ENCODE measurements at regions not wholly inside any gene's neighbourhood (a gene's known extent, or its start where the extent isn't known, plus 50 kb on each side); places are given as distances from the start of the nearest gene placed in this dataset.
A peak's percentile ranks its signal among the peaks of the same experiment; 100 is the strongest.

- no peaks in the 10 kb centered on the region for H3K36me3 ChIP-seq
- no peak for TF ChIP-seq CTCF (IDR thresholded peaks at IDR 0.05; ENCODE audit: low read depth, low read length)
- H3K27ac ChIP-seq = no peak overlapping the region
These were observed 84.4 kb upstream of the NANOS1 start for GRCh38 chr10:118944959-118945633.

GRCh38 chr10:118948786-118949185, 80.7 kb upstream of the NANOS1 start:
- Histone ChIP-seq H3K36me3 (no peaks in the 10 kb centered on the region), H3K27me3 (ENCODE audit: insufficient read depth, low read depth, severe bottlenecking) (no peaks in the 10 kb centered on the region), H3K4me3 (ENCODE audit: low read depth, low read length) (no peak overlapping the region), H3K9me3 (ENCODE audit: severe bottlenecking) (no peaks in the 10 kb centered on the region), H3K27ac (peak overlapping the region; percentile 51)
- TF ChIP-seq CTCF (IDR thresholded peaks at IDR 0.05; ENCODE audit: low read depth, low read length) = no peak
- peak; percentile 33 for DNase-seq

More at GRCh38 chr10:118944959-118945633, 84.4 kb upstream of the NANOS1 start:
- Histone ChIP-seq H3K9me3 (ENCODE audit: severe bottlenecking) (no peaks in the 10 kb centered on the region), H3K27me3 (ENCODE audit: insufficient read depth, low read depth, severe bottlenecking) (no peaks in the 10 kb centered on the region), H3K4me3 (ENCODE audit: low read depth, low read length) (no peak overlapping the region)
- no peak for DNase-seq

- TF ChIP-seq CTCF (IDR thresholded peaks at IDR 0.05; ENCODE audit: low read depth, low read length) = no peak
- Histone ChIP-seq H3K27me3 (ENCODE audit: insufficient read depth, low read depth, severe bottlenecking) (no peaks in the 10 kb centered on the region), H3K9me3 (ENCODE audit: severe bottlenecking) (no peaks in the 10 kb centered on the region), H3K4me3 (ENCODE audit: low read depth, low read length) (no peak overlapping the region), H3K27ac (peak overlapping the region; percentile 51; the same call in 1 of the 2 replicates), H3K36me3 (no peaks in the 10 kb centered on the region)
- no peak for DNase-seq
These were observed 79.3 kb upstream of the NANOS1 start for GRCh38 chr10:118950190-118950680.

- Histone ChIP-seq H3K27ac (no peak overlapping the region), H3K36me3 (no peaks in the 10 kb centered on the region), H3K9me3 (ENCODE audit: severe bottlenecking) (no peaks in the 10 kb centered on the region), H3K27me3 (ENCODE audit: insufficient read depth, low read depth, severe bottlenecking) (no peaks in the 10 kb centered on the region), H3K4me3 (ENCODE audit: low read depth, low read length) (no peak overlapping the region)
- no peak for TF ChIP-seq CTCF (IDR thresholded peaks at IDR 0.05; ENCODE audit: low read depth, low read length)
- DNase-seq = no peak
These were observed 78.4 kb upstream of the NANOS1 start for GRCh38 chr10:118950997-118951637.

GRCh38 chr10:118952493-118953295, 76.8 kb upstream of the NANOS1 start:
- no peak for DNase-seq
- TF ChIP-seq CTCF (IDR thresholded peaks at IDR 0.05; ENCODE audit: low read depth, low read length) = no peak
- H3K27ac ChIP-seq = peak overlapping the region; percentile 31; the same call in 1 of the 2 replicates
- H3K4me3 ChIP-seq (ENCODE audit: low read depth, low read length) = no peak overlapping the region
- H3K9me3 ChIP-seq (ENCODE audit: severe bottlenecking) = no peaks in the 10 kb centered on the region
- H3K36me3 ChIP-seq = no peaks in the 10 kb centered on the region
- no peaks in the 10 kb centered on the region for H3K27me3 ChIP-seq (ENCODE audit: insufficient read depth, low read depth, severe bottlenecking)
